SIG-M5 treated with dmso at 0.1 percent for 504 hours (cell line): ENCODE measurements at regions not wholly inside any gene's neighbourhood (a gene's known extent, or its start where the extent isn't known, plus 50 kb on each side); places are given as distances from the start of the nearest gene placed in this dataset.
"Not testable (repeated sequence)": the region's sequence is repeated elsewhere in the genome, so short reads cannot be mapped to it uniquely, and the experiment has no call there.

Experiments
- DNase-seq: peaks from one replicate; lab custom pipeline; 2025; ENCODE audit not compliant: unreplicated experiment; lab: John Stamatoyannopoulos, UW

DNA sequence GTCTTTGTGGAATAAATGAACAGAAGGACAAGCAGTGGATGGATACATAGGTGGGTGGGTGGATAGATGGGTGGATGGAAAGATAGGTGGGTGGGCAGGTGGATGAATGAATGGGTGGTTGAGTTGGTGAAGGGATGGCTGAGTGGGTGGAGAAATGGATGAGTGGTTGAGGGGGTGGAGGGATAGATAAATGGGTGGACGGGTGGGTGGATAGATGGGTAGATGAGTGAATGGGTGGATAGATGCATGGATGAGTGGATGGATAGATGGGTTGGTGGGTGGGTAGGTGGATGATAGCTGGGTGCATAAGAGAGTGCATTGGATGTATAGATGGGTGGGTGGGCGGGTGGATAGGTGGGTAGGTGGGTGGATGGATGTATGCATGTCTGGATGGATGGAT lies 63.5 kb downstream of the UNC93B1 start:
- DNase-seq = not testable (repeated sequence)

DNA sequence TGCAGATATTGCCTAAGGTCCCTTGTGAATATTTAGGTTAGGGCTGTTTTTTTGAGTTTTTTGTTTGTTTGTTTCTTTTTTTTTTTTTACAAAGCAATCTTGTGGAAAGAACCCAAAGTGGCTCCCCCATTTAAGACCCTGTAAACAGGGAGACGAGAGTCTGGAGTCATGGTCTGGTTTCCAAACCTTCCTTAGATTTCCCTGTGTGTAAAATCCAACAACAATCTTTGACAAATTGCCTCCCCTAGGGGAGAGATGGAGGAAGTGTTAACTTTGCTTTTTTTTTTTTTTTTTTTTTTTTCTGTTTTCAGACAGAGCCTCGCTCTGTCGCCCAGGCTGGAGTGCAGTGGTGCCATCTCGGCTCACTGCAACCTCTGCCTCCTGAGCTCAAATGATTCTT lies 64.9 kb downstream of the UNC93B1 start:
- DNase-seq = not testable (repeated sequence)

DNA sequence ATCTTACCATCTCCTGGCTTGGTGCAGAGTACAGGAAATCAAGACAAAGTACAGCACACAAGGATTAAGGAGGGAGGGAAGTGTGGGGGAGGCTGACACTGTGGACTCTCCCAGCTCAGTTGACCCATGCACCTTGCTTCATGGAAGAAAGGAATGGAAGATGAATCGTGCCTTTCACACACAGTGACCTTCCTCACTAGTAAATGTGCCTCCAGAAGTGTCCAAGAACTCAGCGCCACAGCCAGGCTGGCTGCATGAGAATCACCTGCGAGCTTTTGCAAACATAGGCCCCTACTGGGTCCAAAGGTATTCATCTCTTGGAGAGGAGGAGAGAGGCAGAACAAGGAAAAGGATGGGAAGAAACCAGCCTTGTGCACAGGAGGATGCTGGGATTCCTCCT lies 65.5 kb downstream of the UNC93B1 start:
- not testable (repeated sequence) for DNase-seq

DNA sequence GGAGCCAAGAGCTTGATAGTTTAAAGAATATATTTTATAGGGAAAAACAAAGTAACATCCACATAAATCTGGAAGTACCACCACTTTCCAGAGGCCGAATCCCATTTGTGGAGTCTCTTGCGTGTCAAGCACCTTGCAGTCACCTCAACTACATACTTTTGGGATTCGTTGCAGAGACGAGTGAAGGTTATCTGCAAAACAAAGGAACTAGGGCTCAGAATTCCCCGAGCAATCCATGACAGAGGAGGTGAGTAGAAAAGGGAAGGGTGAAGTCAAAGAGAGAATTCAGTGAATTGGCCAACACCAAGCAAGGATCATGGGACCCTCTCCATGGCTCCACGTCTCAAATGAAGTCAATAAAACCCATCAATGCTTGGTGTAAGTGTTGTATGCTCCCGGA lies 80.3 kb downstream of the UNC93B1 start:
- DNase-seq = not testable (repeated sequence)

DNA sequence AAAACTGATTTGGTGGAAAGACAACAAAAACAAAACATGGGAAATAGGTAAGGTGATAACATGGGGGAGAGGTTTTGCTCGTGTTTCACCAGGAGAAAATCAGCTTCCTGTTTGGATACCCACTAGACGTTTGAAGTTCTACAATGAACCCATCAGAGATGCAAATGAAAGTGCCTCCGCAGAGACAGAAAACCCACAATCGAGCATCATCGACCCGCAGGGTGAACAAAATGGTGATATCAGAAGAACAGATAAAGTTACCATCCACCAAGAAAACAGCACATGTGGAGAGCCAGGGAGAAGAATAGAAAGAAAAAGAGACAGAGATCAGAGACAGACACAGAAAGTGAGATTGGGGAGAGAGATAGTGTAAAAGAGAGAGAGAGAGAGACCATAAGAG lies 83.4 kb downstream of the UNC93B1 start:
- DNase-seq = not testable (repeated sequence)

DNA sequence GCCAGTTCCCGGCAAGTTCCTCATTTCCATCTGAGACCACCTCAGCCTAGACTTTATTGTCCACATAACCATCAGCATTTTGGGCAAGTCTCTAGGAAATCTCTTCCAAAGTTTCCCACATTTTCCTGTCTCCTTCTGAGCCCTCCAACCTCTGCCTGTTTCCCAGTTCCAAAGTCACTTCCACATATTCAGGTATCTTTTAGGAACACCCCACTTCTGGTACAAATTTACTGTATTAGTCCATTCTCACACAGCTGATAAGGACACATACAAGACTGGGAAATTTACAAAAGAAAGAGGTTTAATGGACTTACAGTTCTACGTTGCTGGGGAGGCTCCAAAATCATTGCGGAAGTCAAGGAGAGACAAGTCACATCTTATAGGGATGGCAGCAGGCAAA lies 91.7 kb downstream of the UNC93B1 start:
- not testable (repeated sequence) for DNase-seq

DNA sequence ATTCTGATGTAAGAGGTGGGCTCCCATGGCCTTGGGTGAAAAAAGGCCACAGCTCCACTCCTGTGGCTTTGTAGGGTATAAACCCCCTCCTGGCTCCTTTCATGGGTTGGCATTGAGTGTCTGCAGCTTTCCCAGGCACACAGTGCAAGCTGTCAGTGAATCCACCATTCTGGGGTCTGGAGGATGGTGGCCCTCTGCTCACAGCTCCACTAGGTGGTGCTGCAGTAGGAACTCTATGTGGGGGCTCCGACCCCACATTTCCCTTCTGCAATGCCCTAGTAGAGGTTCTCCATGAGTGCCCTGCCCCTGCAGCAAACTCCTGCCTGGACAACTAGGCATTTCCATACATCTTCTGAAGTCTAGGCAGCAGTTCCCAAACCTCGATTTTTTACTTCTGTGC lies 92.7 kb downstream of the UNC93B1 start:
- not testable (repeated sequence) for DNase-seq

DNA sequence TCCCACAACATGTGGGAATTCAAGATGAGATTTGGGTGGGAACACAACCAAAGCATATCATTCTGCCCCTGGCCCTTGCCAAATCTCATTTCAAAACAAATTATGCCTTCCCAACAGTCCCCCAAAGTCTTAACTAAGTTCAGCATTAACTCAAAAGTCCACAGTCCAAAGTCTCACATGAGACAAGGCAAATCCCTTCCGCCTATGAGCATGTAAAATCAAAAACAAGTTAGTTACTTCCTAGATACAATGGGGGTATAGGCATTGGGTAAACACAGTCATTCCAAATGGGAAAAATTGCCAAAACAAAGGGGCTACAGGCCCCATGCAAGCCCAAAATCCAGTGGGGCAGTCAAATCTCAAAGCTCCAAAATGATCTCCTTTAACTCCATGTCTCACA lies 93.1 kb downstream of the UNC93B1 start:
- not testable (repeated sequence) for DNase-seq

DNA sequence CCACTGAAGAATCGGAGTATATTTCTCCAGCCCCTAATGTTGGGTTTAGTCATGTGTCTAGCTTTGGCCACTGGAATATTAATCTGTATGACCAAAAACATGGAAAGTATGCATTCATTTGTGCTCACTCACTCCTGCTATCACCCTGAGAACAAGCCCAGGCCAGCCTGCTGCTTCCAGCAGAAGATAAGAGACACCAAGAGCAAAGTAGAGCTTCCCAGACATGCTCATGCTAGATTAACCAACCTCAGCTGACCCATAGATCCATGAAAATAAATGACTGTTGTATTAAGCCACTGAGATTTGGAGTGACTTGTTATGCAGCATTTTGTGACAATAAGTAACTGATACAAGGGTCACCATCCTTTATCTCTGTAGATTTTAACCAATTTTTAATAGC lies 96.9 kb downstream of the UNC93B1 start:
- DNase-seq = not testable (repeated sequence)

DNA sequence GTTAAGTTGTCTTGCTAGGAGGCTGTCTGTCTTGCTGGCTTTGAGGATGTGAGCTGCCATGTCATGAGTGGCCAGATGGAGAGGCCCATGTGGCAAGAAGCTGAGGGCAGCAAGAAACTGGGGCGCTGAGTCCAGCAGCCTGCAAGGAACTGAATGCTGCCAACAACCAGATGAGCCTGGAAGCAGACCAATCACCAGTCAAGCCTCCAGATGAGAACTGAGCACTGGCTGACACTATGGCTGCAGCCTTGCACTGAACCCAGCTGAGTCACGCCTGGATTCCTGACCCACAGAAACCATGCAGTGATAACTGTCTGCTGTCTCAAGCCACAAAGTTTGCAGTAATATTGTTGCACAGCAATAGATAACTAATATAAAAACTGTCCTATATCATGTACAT lies 104.4 kb downstream of the UNC93B1 start:
- DNase-seq = not testable (repeated sequence)

DNA sequence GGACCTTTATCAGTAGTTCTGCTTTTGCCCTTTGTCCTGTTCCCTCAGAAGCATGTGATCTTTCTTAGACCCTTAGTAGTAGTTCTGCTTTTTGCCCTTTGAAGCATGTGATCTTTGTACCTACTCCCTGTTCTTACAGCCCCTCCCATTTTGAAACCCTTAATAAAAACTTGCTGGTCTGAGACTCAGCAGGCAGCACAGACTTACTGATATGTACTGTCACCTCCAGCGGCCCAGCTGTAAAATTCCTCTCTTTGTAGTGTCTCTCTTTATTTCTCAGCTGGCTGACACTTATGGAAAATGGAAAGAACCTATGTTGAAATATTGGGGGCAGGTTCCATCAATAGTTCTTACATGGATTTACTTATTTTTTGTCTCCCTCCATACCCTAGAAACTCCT lies 110.4 kb downstream of the UNC93B1 start:
- not testable (repeated sequence) for DNase-seq

DNA sequence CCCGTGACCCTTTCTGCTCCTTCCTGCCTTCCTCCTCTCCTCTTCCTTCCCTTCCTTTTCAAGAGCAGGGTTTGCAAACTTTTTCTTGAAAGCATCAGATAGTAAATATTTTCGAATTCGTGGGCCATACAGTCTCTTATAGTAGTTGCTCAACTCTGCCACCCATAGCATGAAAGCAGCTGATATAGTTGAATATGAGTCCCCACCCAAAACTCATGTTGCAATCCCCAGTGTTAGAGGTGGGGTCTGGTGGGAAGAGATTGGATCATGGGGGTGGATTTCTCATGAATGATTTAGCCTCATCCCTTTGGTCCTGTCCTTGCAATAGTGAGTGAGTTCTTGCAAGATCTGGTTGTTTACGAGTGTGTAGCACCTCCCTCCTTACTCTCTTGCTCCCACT lies 114.3 kb downstream of the UNC93B1 start:
- DNase-seq = not testable (repeated sequence)

DNA sequence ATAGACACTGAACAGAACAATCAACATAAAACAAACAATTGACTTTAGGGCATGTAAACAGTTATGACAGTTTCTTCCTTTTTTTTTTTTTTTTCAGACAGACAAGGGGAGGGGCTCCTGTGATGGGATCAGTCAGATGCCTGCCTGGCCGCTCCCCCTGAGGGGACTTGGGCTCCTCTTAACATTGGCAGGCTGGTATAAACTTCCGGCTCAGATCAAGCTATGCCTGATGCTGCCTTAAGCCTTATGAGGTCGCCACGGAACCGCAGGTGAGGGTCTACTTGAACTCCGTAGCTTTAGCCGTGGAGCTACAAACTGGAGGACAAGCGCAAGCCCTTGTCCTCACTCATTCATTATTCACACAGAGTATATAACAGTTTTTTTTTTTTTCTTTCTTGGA lies 115.8 kb downstream of the UNC93B1 start:
- DNase-seq = not testable (repeated sequence)

DNA sequence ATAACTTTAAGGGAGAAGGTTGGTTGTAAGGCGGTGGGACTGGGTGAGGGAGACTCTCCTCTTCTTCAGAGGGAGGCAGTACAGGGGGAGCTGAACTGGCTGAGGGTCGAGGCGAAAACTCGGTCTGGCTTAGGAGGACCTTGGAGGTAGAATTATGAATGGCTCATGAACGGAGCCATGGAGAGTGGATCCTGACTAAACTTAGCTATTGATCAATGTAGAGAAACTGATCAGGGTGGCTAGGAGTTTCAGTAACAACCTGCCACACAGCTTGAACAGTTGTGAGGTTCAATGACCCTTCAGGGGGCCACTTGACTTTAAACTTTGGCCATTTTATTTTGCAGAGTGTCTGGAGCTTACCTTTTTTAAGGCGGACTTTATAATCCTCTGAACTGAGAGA lies 117.2 kb downstream of the UNC93B1 start:
- DNase-seq = not testable (repeated sequence)

DNA sequence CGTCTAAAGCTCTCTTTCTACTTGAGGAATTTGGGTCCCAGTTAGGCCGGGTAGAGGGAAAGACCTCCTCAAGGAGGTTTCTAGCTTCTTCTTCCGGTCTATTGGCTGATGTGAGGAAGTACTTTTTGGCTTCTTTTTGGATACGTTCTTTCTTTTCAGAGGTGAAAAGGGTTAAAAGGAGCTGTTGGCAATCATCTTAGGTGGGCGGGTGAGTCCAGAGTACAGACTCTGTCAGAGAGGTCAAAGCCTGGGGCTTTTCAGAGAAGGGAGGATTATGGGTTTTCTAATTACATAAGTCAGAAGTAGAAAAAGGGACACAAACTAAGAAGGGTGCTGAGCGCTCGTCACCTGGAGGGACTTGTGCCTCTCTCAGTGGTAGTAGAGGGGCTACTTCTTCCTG lies 117.7 kb downstream of the UNC93B1 start:
- not testable (repeated sequence) for DNase-seq

DNA sequence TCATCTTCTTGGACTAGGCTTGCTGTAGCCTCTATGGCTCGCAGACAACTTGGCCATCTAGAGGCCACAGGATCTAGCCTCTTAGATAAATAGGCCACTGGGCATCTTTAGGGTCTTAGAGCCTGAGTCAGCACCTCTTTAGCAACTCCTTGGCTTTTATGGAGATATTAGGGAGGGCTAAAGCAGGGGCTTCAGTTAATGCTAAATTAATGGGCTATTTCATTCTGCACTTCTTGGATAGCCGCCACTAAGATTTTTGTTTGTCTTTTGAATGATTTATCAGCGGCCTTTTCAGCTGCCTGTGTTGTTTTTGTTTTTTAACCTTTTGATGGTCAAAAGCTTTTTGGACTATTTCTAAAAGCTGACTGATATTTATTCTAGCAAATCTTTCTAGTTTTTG lies 118.3 kb downstream of the UNC93B1 start:
- DNase-seq = not testable (repeated sequence)

DNA sequence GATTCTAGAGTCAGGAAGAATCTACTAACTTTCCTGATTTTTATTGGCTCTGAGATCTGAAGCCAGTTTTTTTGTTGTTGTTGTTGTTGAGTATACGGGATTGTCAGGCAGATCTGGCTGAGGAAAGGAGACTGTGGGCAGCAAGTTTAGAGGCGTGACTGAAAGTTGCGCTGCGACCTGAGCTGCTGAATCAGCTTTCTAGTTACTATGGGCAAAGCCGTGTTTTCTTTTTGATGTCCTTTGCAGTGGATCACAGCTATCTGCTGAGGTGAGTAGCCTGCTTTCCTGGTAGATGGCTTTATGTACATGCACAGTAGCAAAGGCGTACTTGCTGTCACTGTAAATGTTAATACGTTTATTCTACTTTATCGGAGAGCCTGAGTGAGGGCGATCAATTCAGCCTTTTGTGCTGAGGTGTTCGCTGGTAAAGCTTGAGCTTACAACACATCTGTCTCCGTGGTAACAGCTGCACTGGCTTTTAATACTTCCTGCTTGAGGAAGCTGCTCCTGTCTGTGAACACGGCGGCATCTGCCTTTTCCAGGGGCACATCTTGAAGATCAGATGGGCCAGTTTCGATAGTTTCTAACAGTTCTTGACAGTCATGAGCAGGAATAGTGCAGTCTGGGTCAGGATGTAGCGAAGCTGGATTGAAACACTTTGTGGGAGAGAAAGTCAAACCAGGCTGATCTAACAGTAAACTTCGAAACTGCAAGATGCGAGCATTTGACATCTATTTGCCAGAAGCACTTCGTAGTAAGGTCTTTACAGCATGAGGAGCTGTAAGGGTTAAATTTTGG lies 118.9 kb downstream of the UNC93B1 start:
- not testable (repeated sequence) for DNase-seq

DNA sequence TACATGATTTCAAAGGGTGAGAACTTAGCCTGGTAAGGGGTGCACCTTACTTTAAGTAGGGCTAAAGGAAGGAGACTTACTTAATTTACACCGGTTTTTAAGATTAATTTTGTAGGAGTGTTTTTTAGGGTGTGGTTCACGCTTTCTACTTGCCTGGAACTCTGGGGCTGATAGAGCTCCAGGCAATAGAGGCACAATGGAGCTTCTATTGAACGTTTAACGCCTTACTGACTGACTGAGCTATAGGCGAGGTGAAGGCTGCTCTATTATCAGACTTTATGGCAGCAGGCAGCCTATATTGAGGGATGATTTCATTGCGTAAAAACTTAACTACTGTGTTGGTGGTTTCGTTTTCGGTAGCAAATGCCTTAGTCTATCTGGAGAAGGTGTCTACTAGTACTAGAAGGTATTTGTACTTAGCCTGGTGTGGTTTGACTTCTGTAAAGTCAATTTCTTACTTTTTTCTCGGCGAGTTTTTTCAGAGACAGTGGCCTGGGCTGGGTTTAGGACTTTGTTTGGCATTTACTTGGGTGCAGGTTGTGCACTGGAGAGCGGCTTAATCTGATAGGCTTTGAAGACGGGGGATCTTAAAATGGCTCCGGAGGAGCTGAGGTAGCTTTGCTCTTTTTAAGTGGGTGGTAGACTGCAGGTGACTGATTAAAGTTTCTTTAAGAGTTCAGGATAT lies 119.7 kb downstream of the UNC93B1 start:
- not testable (repeated sequence) for DNase-seq

DNA sequence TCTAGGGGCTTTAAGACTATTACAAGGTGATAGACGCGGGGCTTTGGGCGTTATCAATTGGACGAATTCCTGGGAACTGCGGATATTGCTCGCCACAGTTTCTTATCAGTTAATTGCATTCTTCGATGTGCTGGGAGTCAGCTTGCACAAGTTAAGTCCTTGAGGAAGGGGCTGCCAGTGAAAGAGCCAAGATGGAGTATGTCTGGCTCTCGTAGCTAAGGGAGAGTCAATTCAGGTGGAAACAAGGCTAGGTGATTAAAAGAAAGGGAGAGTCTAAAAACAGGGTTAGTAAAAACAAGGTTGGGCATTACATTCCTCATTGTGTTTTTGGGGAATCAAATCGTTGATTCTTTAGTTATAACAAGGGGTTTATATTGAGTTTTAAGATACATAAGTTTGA lies 121.6 kb downstream of the UNC93B1 start:
- not testable (repeated sequence) for DNase-seq

DNA sequence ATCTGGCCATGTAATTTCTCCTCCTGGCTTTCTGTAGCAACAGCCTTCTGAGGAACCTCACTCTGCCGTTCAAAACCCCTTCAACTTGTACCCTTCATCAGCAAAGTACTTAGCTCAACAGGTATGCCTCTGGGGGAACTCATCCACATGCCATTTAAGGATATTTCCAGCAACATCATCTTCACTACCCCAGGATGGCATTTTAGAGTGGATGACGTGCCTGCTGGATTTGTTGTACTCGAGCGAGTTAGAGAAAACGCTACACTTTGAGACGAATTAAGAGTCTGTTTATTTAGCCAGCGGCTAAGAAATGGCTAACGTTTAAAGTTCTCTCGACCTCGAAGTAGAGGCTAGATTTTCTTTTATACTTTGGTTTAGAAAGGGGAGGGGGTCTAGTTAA lies 122.1 kb downstream of the UNC93B1 start:
- DNase-seq = not testable (repeated sequence)

DNA sequence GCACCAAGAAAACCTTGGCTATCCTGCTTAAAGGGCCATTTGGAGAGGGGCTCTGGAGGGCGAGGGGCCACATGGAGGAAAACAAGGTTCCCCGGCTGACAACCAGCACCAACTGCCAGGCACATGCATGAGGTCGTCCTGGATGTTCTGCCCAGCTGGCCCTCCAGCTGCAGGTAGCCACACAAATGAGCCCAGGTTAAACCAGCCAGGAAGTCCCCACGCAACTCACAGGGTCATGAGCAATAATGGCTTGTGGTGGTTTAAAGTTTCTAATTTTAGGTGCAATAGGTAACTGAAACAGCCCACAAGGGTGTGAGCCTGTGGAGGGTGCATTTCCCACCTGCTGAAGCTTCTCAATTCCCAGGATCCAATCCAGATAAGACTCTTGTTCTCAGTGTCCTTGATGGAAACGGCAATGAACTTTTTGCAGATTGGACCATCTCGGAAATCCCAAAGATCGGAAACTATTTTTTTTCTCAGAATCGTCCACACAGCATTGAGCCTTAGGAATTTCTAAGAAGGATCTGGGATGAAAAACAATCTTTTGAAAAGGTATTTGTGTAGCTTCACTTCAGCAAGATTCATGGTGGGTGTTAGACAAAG lies 123.2 kb downstream of the UNC93B1 start:
- DNase-seq = not testable (repeated sequence)

DNA sequence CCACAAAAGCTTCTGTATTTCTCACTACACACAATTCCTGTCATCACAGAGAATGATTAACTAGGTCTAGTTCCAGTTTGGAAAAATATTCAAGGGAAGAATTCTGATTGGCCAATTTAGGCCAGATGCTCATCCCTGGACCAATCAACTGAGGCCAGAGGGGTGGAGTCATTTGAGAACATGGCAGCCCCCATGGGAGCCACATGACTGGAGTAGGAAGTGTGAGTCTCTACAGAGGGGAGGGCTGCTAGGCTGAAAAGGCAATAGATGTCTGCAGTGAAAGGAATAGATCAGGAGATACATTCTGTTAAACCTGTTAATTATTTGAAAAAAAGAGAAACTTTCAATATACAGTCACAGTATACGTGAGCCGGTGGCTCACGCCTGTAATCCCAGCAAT lies 125.2 kb downstream of the UNC93B1 start:
- not testable (repeated sequence) for DNase-seq
